Mucosa of descending colon (tissue), 3 donors: ENCODE measurements at regions not wholly inside any gene's neighbourhood (a gene's known extent, or its start where the extent isn't known, plus 50 kb on each side); places are given as distances from the start of the nearest gene placed in this dataset.

Experiments used
- ATAC-seq: fragments of 200-7000 bp; cut with Tn5 transposase; one replicate; pipeline ENCODE4 v1.9.1; 2020; ENCODE audit warnings: mild to moderate bottlenecking, moderate library complexity
- DNase-seq, 3 donors: peaks; one replicate each; pipeline ENCODE4 v3.0.0-alpha.2; 2020
- H3K36me3 ChIP-seq: fragments of 200-600 bp; one replicate; pipeline ENCODE4 v1.8.0; 2021; ENCODE audit warnings: low read depth, mild to moderate bottlenecking
- H3K4me1 ChIP-seq: fragments of 200-600 bp; one replicate; pipeline ENCODE4 v1.8.0; 2021; ENCODE audit warnings: low read depth, mild to moderate bottlenecking
- H3K4me3 ChIP-seq: fragments of 200-600 bp; one replicate; pipeline ENCODE4 v1.8.0; 2021; ENCODE audit warnings: mild to moderate bottlenecking
- H3K9me3 ChIP-seq: fragments of 200-600 bp; one replicate; pipeline ENCODE4 v1.8.0; 2021; ENCODE audit warnings: mild to moderate bottlenecking
- CTCF ChIP-seq: fragments of 200-600 bp; IDR thresholded peaks from one replicate; pipeline ENCODE4 v1.8.0; 2022; ENCODE audit warnings: antibody characterized with exemption, mild to moderate bottlenecking
- intact Hi-C, 2 donors: fragments of 100-400 bp; cut with DNase I in 1 of 2; cut with micrococcal nuclease in 1 of 2; formaldehyde crosslinking; loops; one replicate each; pipeline versions ENCODE4 v1.11.0 to v1.11.1; 2022; cut with DNase I, micrococcal nuclease
- donor health status: DM: no; HTN: no; CAD: no; lungs with moderate emphysema.
- donor health status: DM: no; HTN: no; CAD: no.
- donor health status: DM: no; HTN: yes; CAD: no.

DNA sequence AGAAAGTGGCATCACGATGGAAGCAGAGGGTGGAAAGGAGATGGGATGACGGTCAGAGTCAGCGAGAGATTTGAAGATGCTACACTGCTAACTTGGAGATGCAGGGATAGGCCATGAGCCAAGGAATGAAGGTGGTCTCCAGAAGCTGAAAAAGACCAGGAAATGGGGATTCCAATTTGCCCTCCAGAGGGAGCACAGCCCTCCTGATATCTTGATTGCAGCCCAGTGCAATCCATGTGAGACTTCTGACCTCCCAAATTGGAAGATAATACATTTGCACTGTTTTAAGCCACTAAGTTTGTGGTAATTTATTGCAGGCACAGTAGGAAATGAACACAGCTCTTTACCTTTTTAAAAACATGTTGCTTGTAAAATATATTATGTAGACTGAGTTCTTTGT is 549.5 kb downstream of the VRK1 start:
- intact Hi-C loops: no loop called here
- Histone ChIP-seq H3K36me3 (no peaks in the 10 kb centered on the region), H3K4me3 (no peak overlapping the region), H3K4me1 (no peaks in the 10 kb centered on the region), H3K9me3 (no peaks in the 10 kb centered on the region)
- no peak for DNase-seq
- no peak for TF ChIP-seq CTCF
- ATAC-seq: no peak

- intact Hi-C loops: no loop called here
- no peak for TF ChIP-seq CTCF
These were observed 552.3 kb downstream of the VRK1 start for GRCh38 chr14:97349463-97349862.

DNA sequence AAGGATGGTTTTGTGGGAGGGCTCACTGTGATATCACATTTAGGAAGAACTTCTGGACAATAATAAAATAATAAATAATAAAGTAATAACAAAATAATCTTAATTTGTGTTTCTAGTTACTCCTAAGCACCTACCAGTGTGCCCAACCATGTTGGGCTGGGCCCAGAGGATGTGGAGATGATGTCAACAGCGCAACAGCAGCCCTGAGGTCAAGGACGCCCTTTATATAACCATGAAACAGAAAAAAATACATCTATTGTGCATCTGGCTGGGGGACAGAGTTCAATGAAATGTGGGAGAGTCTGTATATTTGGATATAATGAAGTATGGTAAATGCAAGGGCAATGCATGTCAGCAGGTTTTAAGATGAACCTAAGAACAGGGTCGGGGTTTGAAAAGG is 552.8 kb downstream of the VRK1 start:
- no peak for DNase-seq
- Histone ChIP-seq H3K4me3 (no peak overlapping the region), H3K4me1 (no peaks in the 10 kb centered on the region), H3K36me3 (no peaks in the 10 kb centered on the region), H3K9me3 (no peaks in the 10 kb centered on the region)
- no peak for ATAC-seq
- intact Hi-C loops: no loop called here
- no peak for TF ChIP-seq CTCF

More at GRCh38 chr14:97349463-97349862, 552.3 kb downstream of the VRK1 start:
- ATAC-seq (no peak), DNase-seq (no peak)
- Histone ChIP-seq H3K9me3 (no peaks in the 10 kb centered on the region), H3K4me3 (no peak overlapping the region), H3K4me1 (no peaks in the 10 kb centered on the region), H3K36me3 (no peaks in the 10 kb centered on the region)

- no peaks in the 10 kb centered on the region for H3K36me3 ChIP-seq
- H3K9me3 ChIP-seq: no peaks in the 10 kb centered on the region
- DNase-seq (no peak), ATAC-seq (no peak)
- H3K4me3 ChIP-seq: no peak overlapping the region
- no peak for TF ChIP-seq CTCF
- intact Hi-C loops: no loop called here
- no peaks in the 10 kb centered on the region for H3K4me1 ChIP-seq
These were observed 553.2 kb downstream of the VRK1 start for GRCh38 chr14:97350415-97350814.

- ATAC-seq (peak; percentile 68), DNase-seq (peak in 1 of 3 donors; percentile 10)
- no peak for TF ChIP-seq CTCF
- intact Hi-C loops: no loop called here
- Histone ChIP-seq H3K4me1 (no peaks in the 10 kb centered on the region), H3K9me3 (no peaks in the 10 kb centered on the region), H3K36me3 (no peaks in the 10 kb centered on the region), H3K4me3 (no peak overlapping the region)
These were observed 553.9 kb downstream of the VRK1 start for GRCh38 chr14:97350894-97351731.
